ENCODE measurements at regions not wholly inside any gene's neighbourhood (a gene's known extent, or its start where the extent isn't known, plus 50 kb on each side); places are given as distances from the start of the nearest gene placed in this dataset.

GRCh38 chr6:135568379-135568778, 70.8 kb upstream of the AHI1 start:
- Histone ChIP-seq H3K4me3 (replicated peaks in 1 of 3) (no peak overlapping the region), H3K27ac (no peak overlapping the region), H3K27me3 (no peaks in the 10 kb centered on the region), H3K36me3 (no peaks in the 10 kb centered on the region), H3K9me3 (no peaks in the 10 kb centered on the region), H3K4me1 (no peaks in the 10 kb centered on the region)
- peak in 1 of 2 donors; percentile 11 for DNase-seq
- TF ChIP-seq, protein P1, sequence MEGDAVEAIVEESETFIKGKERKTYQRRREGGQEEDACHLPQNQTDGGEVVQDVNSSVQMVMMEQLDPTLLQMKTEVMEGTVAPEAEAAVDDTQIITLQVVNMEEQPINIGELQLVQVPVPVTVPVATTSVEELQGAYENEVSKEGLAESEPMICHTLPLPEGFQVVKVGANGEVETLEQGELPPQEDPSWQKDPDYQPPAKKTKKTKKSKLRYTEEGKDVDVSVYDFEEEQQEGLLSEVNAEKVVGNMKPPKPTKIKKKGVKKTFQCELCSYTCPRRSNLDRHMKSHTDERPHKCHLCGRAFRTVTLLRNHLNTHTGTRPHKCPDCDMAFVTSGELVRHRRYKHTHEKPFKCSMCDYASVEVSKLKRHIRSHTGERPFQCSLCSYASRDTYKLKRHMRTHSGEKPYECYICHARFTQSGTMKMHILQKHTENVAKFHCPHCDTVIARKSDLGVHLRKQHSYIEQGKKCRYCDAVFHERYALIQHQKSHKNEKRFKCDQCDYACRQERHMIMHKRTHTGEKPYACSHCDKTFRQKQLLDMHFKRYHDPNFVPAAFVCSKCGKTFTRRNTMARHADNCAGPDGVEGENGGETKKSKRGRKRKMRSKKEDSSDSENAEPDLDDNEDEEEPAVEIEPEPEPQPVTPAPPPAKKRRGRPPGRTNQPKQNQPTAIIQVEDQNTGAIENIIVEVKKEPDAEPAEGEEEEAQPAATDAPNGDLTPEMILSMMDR (IDR thresholded peaks at IDR 0.05), result no peak
- TF ChIP-seq POLR2A (IDR thresholded peaks at IDR 0.05), result no peak
- intact Hi-C loops (cut with DNase I), result no loop called here
- 66 to 67% methylated on average over 3 of the region's 3 CpGs for WGBS, 2 donors

DNA sequence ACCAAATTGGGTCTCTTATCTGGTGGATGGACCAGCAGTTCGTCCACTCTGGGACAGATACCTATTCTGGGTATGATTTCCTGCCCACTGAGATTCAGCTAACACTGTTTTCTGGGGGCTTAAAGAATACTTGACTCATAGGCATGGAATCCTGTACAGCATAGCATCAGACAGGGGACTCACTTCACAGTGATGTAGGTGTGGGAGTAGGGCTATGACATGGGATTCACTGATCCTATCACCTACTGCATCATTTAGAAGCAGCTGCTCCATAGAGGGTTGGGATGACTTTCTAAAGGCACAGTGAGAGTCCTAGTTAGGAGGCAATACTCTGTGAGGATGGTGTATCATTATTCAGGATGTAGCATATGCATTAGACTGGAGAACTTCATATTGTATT, 74.5 kb upstream of the AHI1 start:
- Histone ChIP-seq H3K27me3 (no peaks in the 10 kb centered on the region), H3K4me3 (replicated peaks in 1 of 3) (no peak overlapping the region), H3K4me1 (no peaks in the 10 kb centered on the region), H3K9me3 (no peaks in the 10 kb centered on the region), H3K27ac (no peak overlapping the region), H3K36me3 (no peaks in the 10 kb centered on the region)
- intact Hi-C loops (cut with DNase I), result no loop called here
- no peak for DNase-seq
- TF ChIP-seq, protein P1 (IDR thresholded peaks at IDR 0.05), result no peak
- TF ChIP-seq POLR2A (IDR thresholded peaks at IDR 0.05), result no peak
- WGBS, 2 donors, result 87% methylated on average over 1 of the region's 1 CpG; no CpG with 5 or more reads in 1 of the 2 donors

DNA sequence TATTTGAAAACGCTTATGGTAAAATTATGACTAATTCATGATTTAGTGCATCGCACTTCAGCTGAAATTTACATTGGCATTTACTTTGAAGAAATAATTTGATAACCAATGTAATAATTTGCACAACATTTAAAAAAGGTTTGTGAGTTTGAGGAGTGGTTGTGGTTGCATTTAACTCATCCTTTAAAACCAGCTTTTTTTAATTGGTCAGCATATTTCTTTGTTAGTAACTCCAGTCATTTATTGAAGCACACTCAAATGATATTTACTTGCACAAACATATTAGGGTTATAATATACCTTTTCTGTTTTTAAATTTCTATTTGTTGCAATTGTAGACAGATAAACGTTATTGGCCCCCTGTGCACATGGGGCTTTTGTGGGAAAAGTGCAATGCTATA, 78.1 kb upstream of the AHI1 start:
- H3K27me3 ChIP-seq, result no peaks in the 10 kb centered on the region
- WGBS, 2 donors, result 90 to 93% methylated on average over 3 of the region's 3 CpGs

DNA sequence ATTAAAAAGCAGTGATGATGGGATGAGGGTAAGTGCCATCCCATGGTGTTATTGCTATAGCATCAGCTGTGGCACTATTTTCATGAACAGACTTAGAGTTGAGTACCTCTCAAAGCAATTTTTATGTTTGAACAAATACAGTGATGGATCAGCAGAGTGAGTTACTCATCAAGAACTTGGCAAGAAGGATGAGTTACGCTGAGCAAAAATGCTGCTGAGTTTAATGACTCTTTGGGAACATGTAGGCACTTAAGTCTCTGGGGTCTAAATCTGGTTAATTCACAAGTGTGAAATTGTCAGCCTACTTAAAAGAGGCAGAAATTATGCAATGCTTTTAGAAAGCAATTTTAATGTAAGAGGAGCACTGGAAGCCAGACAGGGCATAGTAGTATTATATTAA, 78.5 kb upstream of the AHI1 start:
- no peaks in the 10 kb centered on the region for H3K4me1 ChIP-seq
- no peaks in the 10 kb centered on the region for H3K9me3 ChIP-seq
- H3K27ac ChIP-seq, result no peak overlapping the region
- intact Hi-C loops (cut with DNase I), result no loop called here
- no peak for DNase-seq
- no peaks in the 10 kb centered on the region for H3K36me3 ChIP-seq
- 83 to 84% methylated on average over 1 of the region's 1 CpG for WGBS, 2 donors
- no peak for TF ChIP-seq POLR2A (IDR thresholded peaks at IDR 0.05)
- TF ChIP-seq, protein P1 (IDR thresholded peaks at IDR 0.05), result no peak
- no peaks in the 10 kb centered on the region for H3K27me3 ChIP-seq
- no peak overlapping the region for H3K4me3 ChIP-seq (replicated peaks in 1 of 3)

More for the DNA sequence above, 78.1 kb upstream of the AHI1 start:
- intact Hi-C loops (cut with DNase I), result no loop called here
- Histone ChIP-seq H3K4me1 (no peaks in the 10 kb centered on the region), H3K9me3 (no peaks in the 10 kb centered on the region), H3K27ac (no peak overlapping the region), H3K4me3 (replicated peaks in 1 of 3) (no peak overlapping the region), H3K36me3 (no peaks in the 10 kb centered on the region)
- no peak for TF ChIP-seq POLR2A (IDR thresholded peaks at IDR 0.05)
- TF ChIP-seq, protein P1 (IDR thresholded peaks at IDR 0.05), result no peak
- DNase-seq, result no peak

DNA sequence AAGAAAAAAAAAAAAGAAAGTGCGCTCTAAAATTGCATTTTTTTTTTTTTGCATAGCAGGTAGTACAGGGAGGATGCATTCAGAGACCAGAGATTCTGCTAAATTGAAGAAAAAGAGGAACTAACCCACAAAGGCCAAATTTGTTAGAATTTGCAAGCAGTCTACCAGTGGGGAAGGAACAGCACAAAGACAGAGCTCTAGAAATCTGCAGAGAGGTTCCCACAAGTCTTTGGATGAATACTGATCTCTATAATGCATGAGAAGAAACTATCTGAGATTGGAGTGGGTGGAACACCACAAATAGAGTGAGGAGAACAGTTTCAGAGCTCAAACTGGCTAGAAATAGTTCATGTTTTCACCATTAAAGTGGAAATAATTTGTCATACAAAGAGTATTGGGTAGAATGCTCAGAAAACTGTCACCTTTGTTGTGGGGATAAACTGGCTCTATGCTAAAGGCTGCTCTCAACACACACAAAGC, 79.6 kb upstream of the AHI1 start:
- no peak for DNase-seq
- no peak overlapping the region for H3K4me3 ChIP-seq (replicated peaks in 1 of 3)
- 92 to 98% methylated on average over 1 of the region's 1 CpG for WGBS, 2 donors

More for the DNA sequence above, 79.6 kb upstream of the AHI1 start:
- Histone ChIP-seq H3K9me3 (no peaks in the 10 kb centered on the region), H3K36me3 (no peaks in the 10 kb centered on the region), H3K4me1 (no peaks in the 10 kb centered on the region), H3K27ac (no peak overlapping the region), H3K27me3 (no peaks in the 10 kb centered on the region)
- no peak for TF ChIP-seq POLR2A (IDR thresholded peaks at IDR 0.05)
- TF ChIP-seq, protein P1 (IDR thresholded peaks at IDR 0.05), result no peak
- intact Hi-C loops (cut with DNase I), result no loop called here

Data from thyroid gland (tissue), 4 donors.